ENCODE measurements at regions not wholly inside any gene's neighbourhood (a gene's known extent, or its start where the extent isn't known, plus 50 kb on each side); places are given as distances from the start of the nearest gene placed in this dataset.

- no peak for DNase-seq
Measured at GRCh38 chr5:59999056-59999455, 105.5 kb upstream of the PDE4D start.

- no peak for DNase-seq
Measured at GRCh38 chr5:59992206-59992605, 98.7 kb upstream of the PDE4D start.

GRCh38 chr5:59988396-59988795, 94.9 kb upstream of the PDE4D start:
- no peak for DNase-seq

- no peak for DNase-seq
Measured at GRCh38 chr5:59976342-59976741, 82.8 kb upstream of the PDE4D start.

GRCh38 chr5:59972043-59972442, 78.5 kb upstream of the PDE4D start:
- no peak for DNase-seq

- DNase-seq: no peak
Measured at GRCh38 chr5:59959330-59959729, 65.8 kb upstream of the PDE4D start.

- DNase-seq: no peak
Measured at GRCh38 chr5:59956130-59956783, 62.7 kb upstream of the PDE4D start.

GRCh38 chr5:59955241-59955640, 61.7 kb upstream of the PDE4D start:
- DNase-seq: no peak

GRCh38 chr5:59943452-59944113, 50.1 kb upstream of the PDE4D start:
- no peak for DNase-seq
